Endothelial cell of umbilical vein (primary cell): ENCODE measurements at regions not wholly inside any gene's neighbourhood (a gene's known extent, or its start where the extent isn't known, plus 50 kb on each side); places are given as distances from the start of the nearest gene placed in this dataset.

Source experiments
- BruUV-seq: library from RNA; stranded (reverse); fragments of 400-500 nt; replicated peaks from 2 replicates; lab custom pipeline; 2021; lab: Mats Ljungman, UMichigan
- CTCF ChIA-PET: fragments of 300-600, 350-600 bp; sonication (Branson Sonifier 250); formaldehyde crosslinking; loops from one replicate; lab custom pipeline; 2021; ENCODE audit warnings: antibody characterized with exemption, inconsistent platforms; lab: Charles Lee
- POLR2A ChIA-PET: fragments of 300-600, 350-600 bp; sonication (Branson Sonifier 250); formaldehyde crosslinking; loops from one replicate; lab custom pipeline; 2021; ENCODE audit warnings: antibody characterized with exemption, inconsistent platforms; lab: Charles Lee
- DNase-seq: peaks from one replicate; pipeline ENCODE4 v3.0.0-alpha.2; 2011; ENCODE audit warnings: low read depth, low spot score
- FAIRE-seq: peaks from 2 replicates; lab custom pipeline; 2011; peaks lifted over from hg19 to GRCh38; lab: Jason Lieb, UNC
- H2AFZ ChIP-seq: 2 replicates; pipeline ENCODE4 v1.6.0; 2012; ENCODE audit warnings: low read depth, low read length, control low read depth, inconsistent platforms
- H3K27ac ChIP-seq: 2 replicates; pipeline ENCODE4 v1.5.1; 2011; ENCODE audit warnings: low read depth, mild to moderate bottlenecking, control low read depth, low read length, moderate library complexity; ENCODE audit not compliant: insufficient read depth
- H3K27me3 ChIP-seq, 2 experiments: 2 replicates each; pipeline versions ENCODE4 v1.6.0 to v1.6.1; 2011; ENCODE audit warnings: low read length in 2 of 2, mixed read lengths in 1 of 2; ENCODE audit not compliant: control insufficient read depth in 2 of 2, insufficient read depth in 2 of 2
- H3K36me3 ChIP-seq, 2 experiments: 2 replicates in 1 of 2; 3 replicates in 1 of 2; pipeline ENCODE4 v1.5.1; 2011; ENCODE audit warnings: low read length in 2 of 2, mild to moderate bottlenecking in 1 of 2, moderate library complexity in 1 of 2; ENCODE audit not compliant: control insufficient read depth in 2 of 2, insufficient read depth in 2 of 2; ENCODE audit errors: extremely low read depth in 1 of 2
- H3K4me1 ChIP-seq: 3 replicates; pipeline ENCODE4 v1.5.1; 2011; ENCODE audit warnings: mild to moderate bottlenecking, low read length; ENCODE audit not compliant: control insufficient read depth, insufficient read depth; ENCODE audit errors: extremely low read depth
- H3K4me2 ChIP-seq: 2 replicates; pipeline ENCODE4 v1.6.1; 2011; ENCODE audit warnings: low read length, control low read depth, mixed read lengths; ENCODE audit not compliant: insufficient read depth
- H3K4me3 ChIP-seq, 3 experiments: fragments of 200-600 bp in 1 of 3; sonication (generic), shearing (Covaris generic) in 1 of 3; replicated peaks in 1 of 3; 2 replicates each; pipeline ENCODE4 v1.5.1; 2011 to 2016; ENCODE audit warnings: control low read depth in 3 of 3, low read length in 3 of 3, mild to moderate bottlenecking in 2 of 3, inconsistent platforms in 1 of 3, low read depth in 1 of 3, moderate library complexity in 1 of 3; ENCODE audit not compliant: insufficient read depth in 1 of 3
- H3K79me2 ChIP-seq: 2 replicates; pipeline ENCODE4 v1.6.0; 2012; ENCODE audit warnings: low read length, inconsistent platforms; ENCODE audit not compliant: control insufficient read depth, insufficient read depth
- H3K9ac ChIP-seq: replicated peaks from 2 replicates; pipeline ENCODE3; 2011; ENCODE audit warnings: low read length, control low read depth; ENCODE audit not compliant: insufficient read depth; ENCODE audit errors: extremely low read depth
- H3K9me1 ChIP-seq: replicated peaks from 3 replicates; pipeline ENCODE4 v1.6.0; 2011; ENCODE audit warnings: mild to moderate bottlenecking, low read length; ENCODE audit not compliant: control insufficient read depth, insufficient read depth; ENCODE audit errors: extremely low read depth
- H3K9me3 ChIP-seq: replicated peaks from 2 replicates; pipeline ENCODE4 v1.5.1; 2012; ENCODE audit warnings: low read length, inconsistent platforms; ENCODE audit not compliant: control insufficient read depth, insufficient read depth
- H4K20me1 ChIP-seq: replicated peaks from 2 replicates; pipeline ENCODE3; 2011; ENCODE audit warnings: mild to moderate bottlenecking, low read length; ENCODE audit not compliant: control insufficient read depth, insufficient read depth; ENCODE audit errors: extremely low read depth
- EZH2 ChIP-seq: IDR thresholded peaks from 2 replicates; pipeline ENCODE4 v1.6.1; 2012; ENCODE audit warnings: borderline replicate concordance, low read depth, mild to moderate bottlenecking, moderate library complexity, low read length, inconsistent platforms; ENCODE audit not compliant: severe bottlenecking
- FOS ChIP-seq: IDR thresholded peaks from 2 replicates; pipeline ENCODE4 v1.6.1; 2011; ENCODE audit warnings: mild to moderate bottlenecking, low read length, moderate library complexity, borderline replicate concordance; ENCODE audit not compliant: insufficient read depth
- GATA2 ChIP-seq: IDR thresholded peaks from 2 replicates; pipeline ENCODE4 v1.7.0; 2011; ENCODE audit warnings: low read depth, mild to moderate bottlenecking, moderate library complexity, mixed read lengths, low read length; ENCODE audit not compliant: insufficient read length, insufficient read depth
- JUN ChIP-seq: IDR thresholded peaks from 2 replicates; pipeline ENCODE4 v1.6.1; 2011; ENCODE audit warnings: borderline replicate concordance, low read depth; ENCODE audit not compliant: insufficient read length, insufficient read depth
- MYC ChIP-seq: IDR thresholded peaks from one replicate; pipeline ENCODE4 v1.6.1; 2011; ENCODE audit warnings: mild to moderate bottlenecking, low read depth, low read length
- POLR2A ChIP-seq: IDR thresholded peaks from 2 replicates; pipeline ENCODE4 v1.6.1; 2012; ENCODE audit warnings: low read depth, mild to moderate bottlenecking, control low read depth, low read length
- POLR2AphosphoS5 ChIP-seq: IDR thresholded peaks from 2 replicates; pipeline ENCODE4 v1.6.1; 2012; ENCODE audit warnings: low read depth, mild to moderate bottlenecking, control low read depth, low read length, moderate library complexity; ENCODE audit not compliant: insufficient read depth
- dilution Hi-C: fragments of 300-500 bp; cut with MboI; formaldehyde crosslinking; loops from one replicate; pipeline ENCODE4 v1.15.0; 2019; ENCODE audit warnings: low sequenced_read_pairs; ENCODE audit not compliant: extremely low pct_ligation_motif_present
- intact Hi-C: fragments of 100-400 bp; cut with micrococcal nuclease; formaldehyde crosslinking; loops from one replicate; pipeline ENCODE4 v1.10.0; 2022
- TF ChIP-seq, protein P1 (sequence below), 2 donors: IDR thresholded peaks; 1 replicate in 1 of 2; 2 replicates in 1 of 2; pipeline ENCODE4 v1.5.1; 2011; ENCODE audit warnings: low read length in 2 of 2, mild to moderate bottlenecking in 2 of 2, moderate library complexity in 2 of 2, control low read depth in 1 of 2, inconsistent platforms in 1 of 2, low read depth in 1 of 2; ENCODE audit not compliant: insufficient read depth in 1 of 2; ENCODE audit errors: extremely low read depth in 1 of 2
- TF ChIP-seq, protein P2 (sequence below): IDR thresholded peaks from 2 replicates; pipeline ENCODE4 v1.6.1; 2011; ENCODE audit not compliant: insufficient read depth, insufficient read length

DNA sequence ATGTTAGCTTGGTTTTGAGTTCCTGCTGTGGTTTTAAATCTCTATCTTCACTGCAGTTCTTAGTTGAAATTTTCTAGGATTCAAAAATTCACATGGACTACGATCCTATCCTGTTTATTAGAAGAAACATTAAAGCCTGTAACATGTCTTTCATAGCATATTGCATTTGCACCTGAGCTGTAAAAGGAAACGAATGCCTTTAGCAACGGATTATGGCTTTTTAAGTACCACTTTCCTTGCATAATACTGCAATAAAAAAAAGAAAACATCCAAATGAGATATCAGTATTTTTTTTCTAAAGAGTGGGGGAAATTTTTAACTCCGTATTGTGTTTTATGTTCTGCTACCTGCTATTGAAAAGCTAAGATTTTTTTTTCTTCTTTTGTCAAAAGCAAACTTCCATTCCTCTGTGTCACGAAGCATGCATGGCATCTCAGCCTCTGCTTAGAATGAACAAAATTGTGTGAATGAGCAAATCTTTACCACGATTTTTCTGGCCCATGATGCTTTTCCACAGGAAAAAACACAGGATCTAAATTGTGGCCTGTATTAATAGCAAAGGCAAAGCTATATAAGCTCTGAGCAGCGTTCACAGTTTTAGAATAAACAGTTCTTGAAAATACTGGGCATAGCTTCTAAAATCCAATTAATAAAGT, 110.0 kb upstream of the CDIN1 start:
- dilution Hi-C loops (no loop called here), intact Hi-C loops (no loop called here)
- Histone ChIP-seq H3K36me3 (no peaks in the 10 kb centered on the region), H3K9me1 (no peaks in the 10 kb centered on the region), H3K4me3 (no peak overlapping the region), H3K4me1 (no peaks in the 10 kb centered on the region), H3K27me3 (peaks cover 0 to 2% of the 10 kb centered on the region in 2 experiments), H3K27ac (no peak overlapping the region), H3K79me2 (no peaks in the 10 kb centered on the region), H4K20me1 (no peaks in the 10 kb centered on the region), H3K4me2 (no peak overlapping the region), H3K9ac (no peak overlapping the region), H2AFZ (no peak overlapping the region), H3K9me3 (no peaks in the 10 kb centered on the region)
- CTCF ChIA-PET = no interaction called here
- BruUV-seq = no TSS peak
- FAIRE-seq (no peak), DNase-seq (no peak)
- no peak for TF ChIP-seq POLR2AphosphoS5
- TF ChIP-seq EZH2 = no peak
- no peak for TF ChIP-seq FOS
- no peak for TF ChIP-seq MYC
- TF ChIP-seq, protein P1, sequence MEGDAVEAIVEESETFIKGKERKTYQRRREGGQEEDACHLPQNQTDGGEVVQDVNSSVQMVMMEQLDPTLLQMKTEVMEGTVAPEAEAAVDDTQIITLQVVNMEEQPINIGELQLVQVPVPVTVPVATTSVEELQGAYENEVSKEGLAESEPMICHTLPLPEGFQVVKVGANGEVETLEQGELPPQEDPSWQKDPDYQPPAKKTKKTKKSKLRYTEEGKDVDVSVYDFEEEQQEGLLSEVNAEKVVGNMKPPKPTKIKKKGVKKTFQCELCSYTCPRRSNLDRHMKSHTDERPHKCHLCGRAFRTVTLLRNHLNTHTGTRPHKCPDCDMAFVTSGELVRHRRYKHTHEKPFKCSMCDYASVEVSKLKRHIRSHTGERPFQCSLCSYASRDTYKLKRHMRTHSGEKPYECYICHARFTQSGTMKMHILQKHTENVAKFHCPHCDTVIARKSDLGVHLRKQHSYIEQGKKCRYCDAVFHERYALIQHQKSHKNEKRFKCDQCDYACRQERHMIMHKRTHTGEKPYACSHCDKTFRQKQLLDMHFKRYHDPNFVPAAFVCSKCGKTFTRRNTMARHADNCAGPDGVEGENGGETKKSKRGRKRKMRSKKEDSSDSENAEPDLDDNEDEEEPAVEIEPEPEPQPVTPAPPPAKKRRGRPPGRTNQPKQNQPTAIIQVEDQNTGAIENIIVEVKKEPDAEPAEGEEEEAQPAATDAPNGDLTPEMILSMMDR (IDR thresholded peaks at IDR 0.05; ENCODE audit: extremely low read depth in 1 of 2, insufficient read depth in 1 of 2, low read depth in 1 of 2, low read length in 2 of 2) = no peak
- no peak for TF ChIP-seq POLR2A
- no peak for TF ChIP-seq GATA2
- no peak for TF ChIP-seq JUN
- TF ChIP-seq, protein P2, sequence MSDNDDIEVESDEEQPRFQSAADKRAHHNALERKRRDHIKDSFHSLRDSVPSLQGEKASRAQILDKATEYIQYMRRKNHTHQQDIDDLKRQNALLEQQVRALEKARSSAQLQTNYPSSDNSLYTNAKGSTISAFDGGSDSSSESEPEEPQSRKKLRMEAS = no peak
- POLR2A ChIA-PET = no interaction called here
